GM23338 (cell line): ENCODE measurements at regions not wholly inside any gene's neighbourhood (a gene's known extent, or its start where the extent isn't known, plus 50 kb on each side); places are given as distances from the start of the nearest gene placed in this dataset.

Experiments
- ATAC-seq: fragments of 200-7000 bp; cut with Tn5 transposase; 3 replicates; pipeline ENCODE4 v1.9.1; 2020
- DNase-seq: peaks from one replicate; pipeline ENCODE4 v3.0.0-alpha.2; 2015; ENCODE audit warnings: low spot score
- H2AFZ ChIP-seq: fragments of 200-600 bp; sonication (generic); 2 replicates; pipeline ENCODE4 v1.8.0; 2016; ENCODE audit warnings: antibody characterized with exemption, mild to moderate bottlenecking, moderate library complexity
- H3F3A ChIP-seq: fragments of 200-600 bp; sonication (generic); replicated peaks from 2 replicates; pipeline ENCODE4 v1.8.0; 2017; ENCODE audit warnings: antibody characterized with exemption, mixed run types, low read depth
- H3K27ac ChIP-seq: fragments of 200-600 bp; sonication (generic); 2 replicates; pipeline ENCODE4 v1.6.1; 2016; ENCODE audit warnings: low read depth
- H3K27me3 ChIP-seq: fragments of 200-600 bp; sonication (generic); 2 replicates; pipeline ENCODE4 v1.8.0; 2016; ENCODE audit warnings: mild to moderate bottlenecking, mixed run types, moderate library complexity; ENCODE audit not compliant: insufficient read depth
- H3K36me3 ChIP-seq: fragments of 200-600 bp; sonication (generic); 2 replicates; pipeline ENCODE4 v1.8.0; 2016; ENCODE audit warnings: mild to moderate bottlenecking; ENCODE audit not compliant: insufficient read depth
- H3K4me1 ChIP-seq: fragments of 200-600 bp; sonication (generic); 2 replicates; pipeline ENCODE4 v1.8.0; 2016; ENCODE audit warnings: mild to moderate bottlenecking, moderate library complexity; ENCODE audit not compliant: insufficient read depth
- H3K4me2 ChIP-seq: fragments of 200-600 bp; sonication (generic); 2 replicates; pipeline ENCODE4 v1.7.1; 2017; ENCODE audit warnings: mixed run types
- H3K4me3 ChIP-seq: fragments of 200-600 bp; sonication (generic); 2 replicates; pipeline ENCODE4 v1.6.1; 2016; ENCODE audit warnings: mixed run types
- H3K79me2 ChIP-seq: fragments of 200-600 bp; sonication (generic); replicated peaks from 2 replicates; pipeline ENCODE4 v1.8.0; 2017; ENCODE audit warnings: mild to moderate bottlenecking; ENCODE audit not compliant: insufficient read depth
- H3K9me2 ChIP-seq: fragments of 200-600 bp; sonication (generic); 2 replicates; pipeline ENCODE4 v1.8.0; 2017; ENCODE audit not compliant: insufficient read depth
- H4K20me1 ChIP-seq: fragments of 200-600 bp; sonication (generic); replicated peaks from 2 replicates; pipeline ENCODE4 v1.8.0; 2017; ENCODE audit warnings: mild to moderate bottlenecking; ENCODE audit not compliant: insufficient read depth
- H3K27ac Mint-ChIP-seq: 2 replicates; pipeline ENCODE4 v1.8.0; 2020; ENCODE audit warnings: inconsistent platforms, mild to moderate bottlenecking, moderate library complexity, mixed read lengths
- H3K27me3 Mint-ChIP-seq: 3 replicates; pipeline ENCODE4 v1.8.0; 2022; ENCODE audit warnings: low read depth, mild to moderate bottlenecking, moderate library complexity, mixed read lengths, inconsistent platforms; ENCODE audit not compliant: insufficient read depth, poor library complexity
- H3K36me3 Mint-ChIP-seq: 3 replicates; pipeline ENCODE4 v1.8.0; 2021; ENCODE audit warnings: low read depth, mild to moderate bottlenecking, inconsistent platforms, moderate library complexity, mixed read lengths
- H3K4me1 Mint-ChIP-seq: 3 replicates; pipeline ENCODE4 v1.8.0; 2020; ENCODE audit warnings: mild to moderate bottlenecking, inconsistent platforms, mixed read lengths
- H3K4me3 Mint-ChIP-seq: 3 replicates; pipeline ENCODE4 v1.8.0; 2021; ENCODE audit warnings: moderate library complexity, mild to moderate bottlenecking, inconsistent platforms, mixed read lengths
- H3K9me3 Mint-ChIP-seq: 3 replicates; pipeline ENCODE4 v1.8.0; 2020; ENCODE audit warnings: moderate library complexity, mild to moderate bottlenecking, inconsistent platforms, mixed read lengths
- CREB1 ChIP-seq: fragments of 250-450 bp; sonication (Bioruptor Pico); IDR thresholded peaks from 2 replicates; pipeline ENCODE4 v1.5.0; 2020; ENCODE audit warnings: low read depth, mild to moderate bottlenecking, moderate library complexity
- EZH2 ChIP-seq: fragments of 200-600 bp; sonication (generic); IDR thresholded peaks from one replicate; pipeline ENCODE4 v1.8.0; 2017; ENCODE audit warnings: antibody characterized with exemption, mild to moderate bottlenecking, low read depth; ENCODE audit not compliant: unreplicated experiment
- EZH2phosphoT487 ChIP-seq: fragments of 200-600 bp; sonication (generic); IDR thresholded peaks from one replicate; pipeline ENCODE4 v1.8.1; 2018; ENCODE audit warnings: antibody characterized with exemption; ENCODE audit not compliant: unreplicated experiment
- JUNB ChIP-seq: IDR thresholded peaks from one replicate; pipeline ENCODE4 v1.6.1; 2016; ENCODE audit warnings: antibody characterized with exemption; ENCODE audit not compliant: unreplicated experiment
- NANOG ChIP-seq: IDR thresholded peaks from 2 replicates; pipeline ENCODE4 v1.6.1; 2016; ENCODE audit warnings: antibody characterized with exemption, borderline replicate concordance
- POLR2AphosphoS5 ChIP-seq: IDR thresholded peaks from 2 replicates; pipeline ENCODE4 v1.6.1; 2016; ENCODE audit warnings: antibody characterized with exemption, low read depth
- STAT1 ChIP-seq: IDR thresholded peaks from one replicate; pipeline ENCODE4 v1.6.1; 2016; ENCODE audit warnings: antibody characterized with exemption; ENCODE audit not compliant: unreplicated experiment
- ZNF331 ChIP-seq: fragments of 250-450 bp; sonication (Bioruptor Pico); IDR thresholded peaks from 2 replicates; pipeline ENCODE4 v1.5.0; 2020; ENCODE audit warnings: low read depth, mild to moderate bottlenecking, moderate library complexity
- TF ChIP-seq, protein P1 (sequence below): IDR thresholded peaks from one replicate; pipeline ENCODE4 v1.6.1; 2018; ENCODE audit warnings: antibody characterized with exemption; ENCODE audit not compliant: unreplicated experiment
- TF ChIP-seq, protein P2 (sequence below): IDR thresholded peaks from 2 replicates; pipeline ENCODE4 v1.6.1; 2016; ENCODE audit warnings: antibody characterized with exemption
- TF ChIP-seq, protein P3 (sequence below), 2 experiments: fragments of 200-600 bp in 1 of 2; sonication (generic) in 1 of 2; conservative IDR thresholded peaks; 2 replicates each; pipeline versions ENCODE4 v1.5.1 to v1.6.1; 2016 to 2017; ENCODE audit warnings: antibody characterized with exemption in 2 of 2, low read depth in 2 of 2, mild to moderate bottlenecking in 2 of 2, moderate library complexity in 1 of 2

DNA sequence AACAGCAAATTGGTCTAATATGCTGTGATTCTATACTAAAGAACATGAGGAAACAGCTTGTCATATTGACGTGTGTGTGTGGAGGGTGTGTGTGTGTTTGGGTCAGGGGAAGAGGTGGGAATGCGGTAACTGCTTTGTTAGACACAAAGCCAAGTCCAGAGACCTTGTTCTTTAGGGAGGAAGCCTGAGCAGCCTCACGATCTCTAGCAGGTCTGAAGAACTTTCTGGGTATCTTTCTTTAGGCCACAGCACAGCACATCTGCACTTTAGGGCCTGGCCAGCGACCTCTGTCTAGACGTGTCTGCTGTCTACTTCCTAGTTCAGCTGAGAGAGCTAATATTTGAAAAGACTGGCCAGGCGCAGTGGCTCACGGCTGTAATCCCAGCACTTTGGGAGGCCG lies 220.0 kb upstream of the TPRG1 start:
- Mint-ChIP-seq H3K4me3 (no peak overlapping the region), H3K27ac (no peak overlapping the region), H3K27me3 (peaks cover 3% of the 10 kb centered on the region), H3K9me3 (no peaks in the 10 kb centered on the region), H3K36me3 (peaks cover 2% of the 10 kb centered on the region; the same call in 1 of the 3 replicates), H3K4me1 (peaks cover 17% of the 10 kb centered on the region)
- no peaks in the 10 kb centered on the region for H3K79me2 ChIP-seq
- peaks cover 14% of the 10 kb centered on the region for H3K4me1 ChIP-seq
- no peak overlapping the region for H3K4me3 ChIP-seq
- no peak overlapping the region for H3K4me2 ChIP-seq
- no peaks in the 10 kb centered on the region for H3F3A ChIP-seq
- TF ChIP-seq, protein P1, sequence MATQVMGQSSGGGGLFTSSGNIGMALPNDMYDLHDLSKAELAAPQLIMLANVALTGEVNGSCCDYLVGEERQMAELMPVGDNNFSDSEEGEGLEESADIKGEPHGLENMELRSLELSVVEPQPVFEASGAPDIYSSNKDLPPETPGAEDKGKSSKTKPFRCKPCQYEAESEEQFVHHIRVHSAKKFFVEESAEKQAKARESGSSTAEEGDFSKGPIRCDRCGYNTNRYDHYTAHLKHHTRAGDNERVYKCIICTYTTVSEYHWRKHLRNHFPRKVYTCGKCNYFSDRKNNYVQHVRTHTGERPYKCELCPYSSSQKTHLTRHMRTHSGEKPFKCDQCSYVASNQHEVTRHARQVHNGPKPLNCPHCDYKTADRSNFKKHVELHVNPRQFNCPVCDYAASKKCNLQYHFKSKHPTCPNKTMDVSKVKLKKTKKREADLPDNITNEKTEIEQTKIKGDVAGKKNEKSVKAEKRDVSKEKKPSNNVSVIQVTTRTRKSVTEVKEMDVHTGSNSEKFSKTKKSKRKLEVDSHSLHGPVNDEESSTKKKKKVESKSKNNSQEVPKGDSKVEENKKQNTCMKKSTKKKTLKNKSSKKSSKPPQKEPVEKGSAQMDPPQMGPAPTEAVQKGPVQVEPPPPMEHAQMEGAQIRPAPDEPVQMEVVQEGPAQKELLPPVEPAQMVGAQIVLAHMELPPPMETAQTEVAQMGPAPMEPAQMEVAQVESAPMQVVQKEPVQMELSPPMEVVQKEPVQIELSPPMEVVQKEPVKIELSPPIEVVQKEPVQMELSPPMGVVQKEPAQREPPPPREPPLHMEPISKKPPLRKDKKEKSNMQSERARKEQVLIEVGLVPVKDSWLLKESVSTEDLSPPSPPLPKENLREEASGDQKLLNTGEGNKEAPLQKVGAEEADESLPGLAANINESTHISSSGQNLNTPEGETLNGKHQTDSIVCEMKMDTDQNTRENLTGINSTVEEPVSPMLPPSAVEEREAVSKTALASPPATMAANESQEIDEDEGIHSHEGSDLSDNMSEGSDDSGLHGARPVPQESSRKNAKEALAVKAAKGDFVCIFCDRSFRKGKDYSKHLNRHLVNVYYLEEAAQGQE = no peak
- no peak for TF ChIP-seq EZH2
- no peak for TF ChIP-seq JUNB
- TF ChIP-seq, protein P2, sequence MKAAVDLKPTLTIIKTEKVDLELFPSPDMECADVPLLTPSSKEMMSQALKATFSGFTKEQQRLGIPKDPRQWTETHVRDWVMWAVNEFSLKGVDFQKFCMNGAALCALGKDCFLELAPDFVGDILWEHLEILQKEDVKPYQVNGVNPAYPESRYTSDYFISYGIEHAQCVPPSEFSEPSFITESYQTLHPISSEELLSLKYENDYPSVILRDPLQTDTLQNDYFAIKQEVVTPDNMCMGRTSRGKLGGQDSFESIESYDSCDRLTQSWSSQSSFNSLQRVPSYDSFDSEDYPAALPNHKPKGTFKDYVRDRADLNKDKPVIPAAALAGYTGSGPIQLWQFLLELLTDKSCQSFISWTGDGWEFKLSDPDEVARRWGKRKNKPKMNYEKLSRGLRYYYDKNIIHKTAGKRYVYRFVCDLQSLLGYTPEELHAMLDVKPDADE = no peak
- TF ChIP-seq POLR2AphosphoS5 = no peak
- no peak for TF ChIP-seq ZNF331 (CRISPR knock-in tag)
- TF ChIP-seq NANOG = no peak
- TF ChIP-seq EZH2phosphoT487 = no peak
- no peak for TF ChIP-seq CREB1 (CRISPR knock-in tag)
- ATAC-seq = no peak
- no peaks in the 10 kb centered on the region for H3K36me3 ChIP-seq
- no peaks in the 10 kb centered on the region; the same call in 1 of the 2 replicates for H3K9me2 ChIP-seq
- H4K20me1 ChIP-seq = no peaks in the 10 kb centered on the region
- no peak overlapping the region for H3K27ac ChIP-seq
- H3K27me3 ChIP-seq = no peaks in the 10 kb centered on the region
- no peak for DNase-seq
- no peak overlapping the region for H2AFZ ChIP-seq

DNA sequence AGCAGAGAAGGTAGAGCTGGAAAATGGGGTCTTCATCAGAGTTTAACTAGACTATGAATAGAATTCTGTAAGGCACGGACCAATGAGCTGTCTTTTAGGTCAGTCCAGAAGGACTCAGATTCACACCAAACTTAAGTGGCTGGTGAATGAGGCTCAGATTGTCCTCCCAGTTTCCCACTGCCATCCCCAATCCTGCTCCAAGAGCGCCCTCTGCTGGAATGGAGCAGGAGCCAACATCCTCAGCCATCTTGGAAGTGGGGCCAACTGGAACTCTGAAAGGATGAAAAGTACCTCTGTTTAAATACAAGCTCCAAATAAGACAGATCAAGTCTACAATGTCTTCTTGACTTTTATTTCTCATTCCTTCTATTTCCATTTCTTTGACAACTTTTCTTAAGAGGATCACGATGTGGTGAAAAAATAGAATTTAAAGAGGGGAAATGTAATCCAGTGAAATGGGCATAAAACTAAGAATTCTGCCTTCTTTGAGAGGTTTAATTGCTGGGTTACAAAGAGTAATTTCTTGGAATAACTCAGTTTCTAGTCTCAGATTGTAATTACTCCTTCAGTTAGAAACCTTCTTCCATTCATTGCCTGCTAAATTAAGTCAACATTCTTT lies 217.1 kb upstream of the TPRG1 start:
- DNase-seq = peak; percentile 90

More for the DNA sequence above, 217.1 kb upstream of the TPRG1 start:
- no peaks in the 10 kb centered on the region for H3K27me3 ChIP-seq
- no peaks in the 10 kb centered on the region for H3K9me3 Mint-ChIP-seq
- H3K4me1 Mint-ChIP-seq = peaks cover 3% of the 10 kb centered on the region
- no peaks in the 10 kb centered on the region for H3K9me2 ChIP-seq
- no peaks in the 10 kb centered on the region for H3K27me3 Mint-ChIP-seq
- H3K4me1 ChIP-seq = no peaks in the 10 kb centered on the region
- no peak overlapping the region for H2AFZ ChIP-seq
- TF ChIP-seq EZH2phosphoT487 (no peak), CREB1 (CRISPR knock-in tag) (no peak), STAT1 (no peak)
- TF ChIP-seq, protein P1 = no peak
- TF ChIP-seq, protein P2 = no peak
- TF ChIP-seq, protein P3, sequence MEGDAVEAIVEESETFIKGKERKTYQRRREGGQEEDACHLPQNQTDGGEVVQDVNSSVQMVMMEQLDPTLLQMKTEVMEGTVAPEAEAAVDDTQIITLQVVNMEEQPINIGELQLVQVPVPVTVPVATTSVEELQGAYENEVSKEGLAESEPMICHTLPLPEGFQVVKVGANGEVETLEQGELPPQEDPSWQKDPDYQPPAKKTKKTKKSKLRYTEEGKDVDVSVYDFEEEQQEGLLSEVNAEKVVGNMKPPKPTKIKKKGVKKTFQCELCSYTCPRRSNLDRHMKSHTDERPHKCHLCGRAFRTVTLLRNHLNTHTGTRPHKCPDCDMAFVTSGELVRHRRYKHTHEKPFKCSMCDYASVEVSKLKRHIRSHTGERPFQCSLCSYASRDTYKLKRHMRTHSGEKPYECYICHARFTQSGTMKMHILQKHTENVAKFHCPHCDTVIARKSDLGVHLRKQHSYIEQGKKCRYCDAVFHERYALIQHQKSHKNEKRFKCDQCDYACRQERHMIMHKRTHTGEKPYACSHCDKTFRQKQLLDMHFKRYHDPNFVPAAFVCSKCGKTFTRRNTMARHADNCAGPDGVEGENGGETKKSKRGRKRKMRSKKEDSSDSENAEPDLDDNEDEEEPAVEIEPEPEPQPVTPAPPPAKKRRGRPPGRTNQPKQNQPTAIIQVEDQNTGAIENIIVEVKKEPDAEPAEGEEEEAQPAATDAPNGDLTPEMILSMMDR (conservative IDR thresholded peaks at IDR 0.05; ENCODE audit: low read depth in 2 of 2) = peak; percentile 99 to 100
- peak; percentile 96 for ATAC-seq
- H3F3A ChIP-seq = no peaks in the 10 kb centered on the region
- H3K27ac ChIP-seq = no peak overlapping the region
- H4K20me1 ChIP-seq = no peaks in the 10 kb centered on the region
- H3K27ac Mint-ChIP-seq = no peak overlapping the region
- no peak overlapping the region for H3K4me3 Mint-ChIP-seq
- no peaks in the 10 kb centered on the region; the same call in 2 of the 3 replicates for H3K36me3 Mint-ChIP-seq
- no peaks in the 10 kb centered on the region for H3K36me3 ChIP-seq
- no peak overlapping the region for H3K4me3 ChIP-seq
- H3K4me2 ChIP-seq = no peak overlapping the region
- H3K79me2 ChIP-seq = no peaks in the 10 kb centered on the region
